TTC549 (cell line): ENCODE measurements at regions not wholly inside any gene's neighbourhood (a gene's known extent, or its start where the extent isn't known, plus 50 kb on each side); places are given as distances from the start of the nearest gene placed in this dataset.
"Not testable (repeated sequence)": the region's sequence is repeated elsewhere in the genome, so short reads cannot be mapped to it uniquely, and the experiment has no call there.

Source experiments
- FAIRE-seq: peaks from 2 replicates; lab custom pipeline; 2012; peaks lifted over from hg19 to GRCh38; lab: Jason Lieb, UNC

GRCh38 chr4:158407961-158408360 lies 113.7 kb upstream of the RXFP1 start:
- not testable (repeated sequence) for FAIRE-seq

GRCh38 chr4:158410272-158410671 lies 111.4 kb upstream of the RXFP1 start:
- FAIRE-seq = no peak

- no peak for FAIRE-seq
Measured at GRCh38 chr4:158411269-158411668, 110.4 kb upstream of the RXFP1 start.

GRCh38 chr4:158418679-158419078 lies 103.0 kb upstream of the RXFP1 start:
- not testable (repeated sequence) for FAIRE-seq

GRCh38 chr4:158420782-158421181 lies 100.9 kb upstream of the RXFP1 start:
- FAIRE-seq = no peak

- FAIRE-seq = no peak
Measured at GRCh38 chr4:158422546-158422945, 99.1 kb upstream of the RXFP1 start.

- FAIRE-seq = peak; percentile 46
Measured at GRCh38 chr4:158428242-158428641, 93.4 kb upstream of the RXFP1 start.

GRCh38 chr4:158442736-158443135 lies 78.9 kb upstream of the RXFP1 start:
- no peak for FAIRE-seq

- no peak for FAIRE-seq
Measured at GRCh38 chr4:158443731-158444130, 78.0 kb upstream of the RXFP1 start.

- FAIRE-seq = no peak
Measured at GRCh38 chr4:158444621-158445020, 77.1 kb upstream of the RXFP1 start.

- no peak for FAIRE-seq
Measured at GRCh38 chr4:158446106-158446505, 75.6 kb upstream of the RXFP1 start.

GRCh38 chr4:158450741-158451140 lies 70.9 kb upstream of the RXFP1 start:
- no peak for FAIRE-seq

GRCh38 chr4:158452116-158452515 lies 69.6 kb upstream of the RXFP1 start:
- not testable (repeated sequence) for FAIRE-seq

GRCh38 chr4:158458271-158458895 lies 63.3 kb upstream of the RXFP1 start:
- no peak for FAIRE-seq

- no peak for FAIRE-seq
Measured at GRCh38 chr4:158459085-158459820, 62.4 kb upstream of the RXFP1 start.

- no peak for FAIRE-seq
Measured at GRCh38 chr4:158461336-158461735, 60.3 kb upstream of the RXFP1 start.

GRCh38 chr4:158462611-158463010 lies 59.1 kb upstream of the RXFP1 start:
- no peak for FAIRE-seq
